Naive thymus-derived CD8-positive, alpha-beta T cell (primary cell): ENCODE measurements at regions not wholly inside any gene's neighbourhood (a gene's known extent, or its start where the extent isn't known, plus 50 kb on each side); places are given as distances from the start of the nearest gene placed in this dataset.

Source experiments
- ATAC-seq, 2 donors: fragments of 150-1000 bp; cut with Tn5 transposase in 1 of 2; sonication (Bioruptor Pico), chemical (Tn5 transposase) in 1 of 2; 1 replicate in 1 of 2; 2 replicates in 1 of 2; pipeline ENCODE4 v1.10.0; 2021; ENCODE audit warnings: mild to moderate bottlenecking in 2 of 2, moderate library complexity in 2 of 2
- POLR2A ChIA-PET: fragments of 350-600 bp; sonication (Branson Sonifier 250); formaldehyde crosslinking; loops from one replicate; lab custom pipeline; 2021; ENCODE audit warnings: antibody characterized with exemption; lab: Charles Lee
- DNase-seq, 10 donors: peaks; one replicate each; pipeline versions ENCODE4 v3.0.0 to v3.0.0-alpha.2; 2020 to 2022
- H3K27ac Mint-ChIP-seq, 10 donors: one replicate each; pipeline ENCODE4 v1.8.0; 2020 to 2022; ENCODE audit warnings: mild to moderate bottlenecking in 10 of 10, mixed read lengths in 10 of 10, moderate library complexity in 4 of 10, inconsistent platforms in 1 of 10
- H3K27me3 Mint-ChIP-seq, 5 donors: one replicate each; pipeline ENCODE4 v1.8.0; 2021 to 2022; ENCODE audit warnings: mixed read lengths in 5 of 5
- H3K36me3 Mint-ChIP-seq, 3 donors: one replicate each; pipeline ENCODE4 v1.8.0; 2020 to 2022; ENCODE audit warnings: mixed read lengths in 3 of 3, mild to moderate bottlenecking in 2 of 3, inconsistent platforms in 1 of 3
- H3K4me1 Mint-ChIP-seq, 4 donors: one replicate each; pipeline ENCODE4 v1.8.0; 2021 to 2022; ENCODE audit warnings: mixed read lengths in 4 of 4
- H3K4me3 Mint-ChIP-seq, 10 donors: one replicate each; pipeline ENCODE4 v1.8.0; 2020 to 2022; ENCODE audit warnings: mild to moderate bottlenecking in 10 of 10, mixed read lengths in 10 of 10, moderate library complexity in 6 of 10, inconsistent platforms in 1 of 10
- H3K9me3 Mint-ChIP-seq, 9 donors: one replicate each; pipeline ENCODE4 v1.8.0; 2020 to 2022; ENCODE audit warnings: mixed read lengths in 9 of 9, mild to moderate bottlenecking in 3 of 9, inconsistent platforms in 1 of 9, moderate library complexity in 1 of 9

GRCh38 chr4:137063961-137064360 lies 468.3 kb downstream of the PCDH18 start:
- ATAC-seq (no peak), DNase-seq (no peak)
- H3K9me3 Mint-ChIP-seq = peaks cover 0 to 38% (median 3%) of the 10 kb centered on the region in 9 donors
- no peaks in the 10 kb centered on the region for H3K36me3 Mint-ChIP-seq
- POLR2A ChIA-PET = no interaction called here
- no peaks in the 10 kb centered on the region for H3K4me1 Mint-ChIP-seq
- no peaks in the 10 kb centered on the region for H3K27me3 Mint-ChIP-seq
- no peak overlapping the region for H3K4me3 Mint-ChIP-seq
- H3K27ac Mint-ChIP-seq = no peak overlapping the region

GRCh38 chr4:137043184-137043583 lies 489.1 kb downstream of the PCDH18 start:
- ATAC-seq (no peak), DNase-seq (no peak)
- Mint-ChIP-seq H3K4me1 (no peaks in the 10 kb centered on the region), H3K9me3 (peaks cover 0 to 42% (median 2%) of the 10 kb centered on the region in 9 donors), H3K4me3 (no peak overlapping the region), H3K27ac (no peak overlapping the region), H3K27me3 (no peaks in the 10 kb centered on the region), H3K36me3 (no peaks in the 10 kb centered on the region)
- POLR2A ChIA-PET = no interaction called here

GRCh38 chr4:137039370-137039769 lies 492.9 kb downstream of the PCDH18 start:
- ATAC-seq (no peak), DNase-seq (no peak)
- H3K27me3 Mint-ChIP-seq = no peaks in the 10 kb centered on the region
- no peaks in the 10 kb centered on the region for H3K36me3 Mint-ChIP-seq
- no peaks in the 10 kb centered on the region for H3K4me1 Mint-ChIP-seq
- peaks cover 0 to 17% (median 0%) of the 10 kb centered on the region in 9 donors for H3K9me3 Mint-ChIP-seq
- H3K4me3 Mint-ChIP-seq = no peak overlapping the region
- POLR2A ChIA-PET = no interaction called here
- H3K27ac Mint-ChIP-seq = no peak overlapping the region

GRCh38 chr4:137032222-137032621 lies 500.1 kb downstream of the PCDH18 start:
- Mint-ChIP-seq H3K27ac (no peak overlapping the region), H3K36me3 (no peaks in the 10 kb centered on the region), H3K4me3 (no peak overlapping the region), H3K4me1 (no peaks in the 10 kb centered on the region), H3K9me3 (peaks cover 0 to 15% (median 4%) of the 10 kb centered on the region in 9 donors), H3K27me3 (no peaks in the 10 kb centered on the region)
- ATAC-seq (no peak), DNase-seq (no peak)
- POLR2A ChIA-PET = no interaction called here

- ATAC-seq = no peak
- Mint-ChIP-seq H3K27ac (no peak overlapping the region), H3K27me3 (no peaks in the 10 kb centered on the region), H3K4me1 (no peaks in the 10 kb centered on the region), H3K36me3 (no peaks in the 10 kb centered on the region), H3K4me3 (no peak overlapping the region), H3K9me3 (peaks cover 0 to 14% (median 4%) of the 10 kb centered on the region in 9 donors)
- POLR2A ChIA-PET = no interaction called here
- no peak for DNase-seq
Measured at GRCh38 chr4:137029026-137029425, 503.3 kb downstream of the PCDH18 start.

- Mint-ChIP-seq H3K9me3 (peaks cover 0 to 13% (median 0%) of the 10 kb centered on the region in 9 donors), H3K36me3 (no peaks in the 10 kb centered on the region), H3K27ac (no peak overlapping the region), H3K27me3 (no peaks in the 10 kb centered on the region), H3K4me3 (no peak overlapping the region), H3K4me1 (no peaks in the 10 kb centered on the region)
- ATAC-seq (no peak), DNase-seq (no peak)
- POLR2A ChIA-PET = no interaction called here
Measured at GRCh38 chr4:137025484-137026059, 506.7 kb downstream of the PCDH18 start.

GRCh38 chr4:137015426-137016409 lies 516.6 kb downstream of the PCDH18 start:
- DNase-seq (no peak), ATAC-seq (no peak)
- Mint-ChIP-seq H3K27me3 (no peaks in the 10 kb centered on the region), H3K27ac (no peak overlapping the region), H3K9me3 (peaks cover 0 to 2% (median 0%) of the 10 kb centered on the region in 9 donors), H3K4me1 (no peaks in the 10 kb centered on the region), H3K4me3 (no peak overlapping the region), H3K36me3 (no peaks in the 10 kb centered on the region)
- POLR2A ChIA-PET = no interaction called here

GRCh38 chr4:137000432-137000831 lies 531.9 kb downstream of the PCDH18 start:
- no peak for ATAC-seq
- Mint-ChIP-seq H3K4me3 (no peak overlapping the region), H3K27ac (no peak overlapping the region), H3K27me3 (no peaks in the 10 kb centered on the region), H3K4me1 (peaks cover 0 to 2% (median 0%) of the 10 kb centered on the region in 4 donors), H3K9me3 (peaks cover 0 to 26% (median 8%) of the 10 kb centered on the region in 9 donors), H3K36me3 (no peaks in the 10 kb centered on the region)
- POLR2A ChIA-PET = no interaction called here
- peak in 1 of 10 donors; percentile 14 for DNase-seq

GRCh38 chr4:136992032-136992431 lies 540.3 kb downstream of the PCDH18 start:
- H3K4me1 Mint-ChIP-seq = no peaks in the 10 kb centered on the region
- peaks cover 0 to 31% (median 15%) of the 10 kb centered on the region in 9 donors for H3K9me3 Mint-ChIP-seq
- no peak for ATAC-seq
- no peak overlapping the region for H3K27ac Mint-ChIP-seq
- no peak overlapping the region for H3K4me3 Mint-ChIP-seq
- no peaks in the 10 kb centered on the region for H3K27me3 Mint-ChIP-seq
- POLR2A ChIA-PET = no interaction called here
- no peak for DNase-seq
- H3K36me3 Mint-ChIP-seq = no peaks in the 10 kb centered on the region

GRCh38 chr4:136985683-136986082 lies 546.6 kb downstream of the PCDH18 start:
- H3K27me3 Mint-ChIP-seq = no peaks in the 10 kb centered on the region
- ATAC-seq = no peak
- H3K36me3 Mint-ChIP-seq = no peaks in the 10 kb centered on the region
- H3K4me1 Mint-ChIP-seq = no peaks in the 10 kb centered on the region
- DNase-seq = no peak
- POLR2A ChIA-PET = no interaction called here
- no peak overlapping the region for H3K27ac Mint-ChIP-seq
- H3K4me3 Mint-ChIP-seq = no peak overlapping the region
- peaks cover 0 to 7% (median 2%) of the 10 kb centered on the region in 9 donors for H3K9me3 Mint-ChIP-seq

- no peak overlapping the region for H3K4me3 Mint-ChIP-seq
- no peak overlapping the region for H3K27ac Mint-ChIP-seq
- peaks cover 0 to 18% (median 5%) of the 10 kb centered on the region in 9 donors for H3K9me3 Mint-ChIP-seq
- H3K4me1 Mint-ChIP-seq = no peaks in the 10 kb centered on the region
- ATAC-seq (no peak), DNase-seq (no peak)
- POLR2A ChIA-PET = no interaction called here
- no peaks in the 10 kb centered on the region for H3K36me3 Mint-ChIP-seq
- H3K27me3 Mint-ChIP-seq = no peaks in the 10 kb centered on the region
Measured at GRCh38 chr4:136967069-136967468, 565.2 kb downstream of the PCDH18 start.

- peaks cover 0 to 9% (median 3%) of the 10 kb centered on the region in 9 donors for H3K9me3 Mint-ChIP-seq
- H3K36me3 Mint-ChIP-seq = no peaks in the 10 kb centered on the region
- H3K4me3 Mint-ChIP-seq = no peak overlapping the region
- ATAC-seq = no peak
- H3K27ac Mint-ChIP-seq = no peak overlapping the region
- DNase-seq = no peak
- POLR2A ChIA-PET = no interaction called here
- no peaks in the 10 kb centered on the region for H3K27me3 Mint-ChIP-seq
- H3K4me1 Mint-ChIP-seq = no peaks in the 10 kb centered on the region
Measured at GRCh38 chr4:136965478-136965877, 566.8 kb downstream of the PCDH18 start.

- peaks cover 0 to 12% (median 2%) of the 10 kb centered on the region in 9 donors for H3K9me3 Mint-ChIP-seq
- no peak overlapping the region for H3K27ac Mint-ChIP-seq
- no peaks in the 10 kb centered on the region for H3K36me3 Mint-ChIP-seq
- no peak for DNase-seq
- POLR2A ChIA-PET = no interaction called here
- no peaks in the 10 kb centered on the region for H3K27me3 Mint-ChIP-seq
- no peaks in the 10 kb centered on the region for H3K4me1 Mint-ChIP-seq
- ATAC-seq = no peak
- no peak overlapping the region for H3K4me3 Mint-ChIP-seq
Measured at GRCh38 chr4:136962868-136963267, 569.4 kb downstream of the PCDH18 start.
